HG02981 (cell line): ENCODE measurements at regions not wholly inside any gene's neighbourhood (a gene's known extent, or its start where the extent isn't known, plus 50 kb on each side); places are given as distances from the start of the nearest gene placed in this dataset.

ENCODE experiments used
- ATAC-seq: cut with Tn5 transposase; IDR thresholded peaks from one replicate; pipeline ENCODE4 v1.9.1; 2021; ENCODE audit warnings: mild to moderate bottlenecking, moderate library complexity; ENCODE audit not compliant: unreplicated experiment

- ATAC-seq = no peak
Observed at GRCh38 chr7:36002900-36003299, 150.2 kb upstream of the EEPD1 start.

GRCh38 chr7:36003343-36003742 is 149.7 kb upstream of the EEPD1 start:
- no peak for ATAC-seq

GRCh38 chr7:36005293-36005692 is 147.8 kb upstream of the EEPD1 start:
- ATAC-seq = no peak

GRCh38 chr7:36005876-36006275 is 147.2 kb upstream of the EEPD1 start:
- ATAC-seq = no peak

- ATAC-seq = no peak
Observed at GRCh38 chr7:36006636-36007229, 146.3 kb upstream of the EEPD1 start.

GRCh38 chr7:36010656-36011587 is 142.1 kb upstream of the EEPD1 start:
- no peak for ATAC-seq

GRCh38 chr7:36011588-36011965 is 141.5 kb upstream of the EEPD1 start:
- no peak for ATAC-seq

GRCh38 chr7:36013246-36014014 is 139.6 kb upstream of the EEPD1 start:
- no peak for ATAC-seq

GRCh38 chr7:36014961-36015360 is 138.1 kb upstream of the EEPD1 start:
- no peak for ATAC-seq

- no peak for ATAC-seq
Observed at GRCh38 chr7:36015733-36016132, 137.3 kb upstream of the EEPD1 start.

- no peak for ATAC-seq
Observed at GRCh38 chr7:36016648-36017047, 136.4 kb upstream of the EEPD1 start.

- no peak for ATAC-seq
Observed at GRCh38 chr7:36017111-36017510, 135.9 kb upstream of the EEPD1 start.

- no peak for ATAC-seq
Observed at GRCh38 chr7:36018816-36019484, 134.1 kb upstream of the EEPD1 start.

GRCh38 chr7:36019538-36019937 is 133.5 kb upstream of the EEPD1 start:
- no peak for ATAC-seq

- ATAC-seq = no peak
Observed at GRCh38 chr7:36019980-36020379, 133.1 kb upstream of the EEPD1 start.

GRCh38 chr7:36021367-36021766 is 131.7 kb upstream of the EEPD1 start:
- no peak for ATAC-seq

GRCh38 chr7:36021917-36022550 is 131.0 kb upstream of the EEPD1 start:
- ATAC-seq = no peak

GRCh38 chr7:36023033-36023560 is 130.0 kb upstream of the EEPD1 start:
- no peak for ATAC-seq

- no peak for ATAC-seq
Observed at GRCh38 chr7:36025190-36025589, 127.9 kb upstream of the EEPD1 start.

GRCh38 chr7:36029311-36029710 is 123.7 kb upstream of the EEPD1 start:
- ATAC-seq = no peak
